ENCODE measurements at regions not wholly inside any gene's neighbourhood (a gene's known extent, or its start where the extent isn't known, plus 50 kb on each side); places are given as distances from the start of the nearest gene placed in this dataset.
"Not testable (repeated sequence)": the region's sequence is repeated elsewhere in the genome, so short reads cannot be mapped to it uniquely, and the experiment has no call there.

DNA sequence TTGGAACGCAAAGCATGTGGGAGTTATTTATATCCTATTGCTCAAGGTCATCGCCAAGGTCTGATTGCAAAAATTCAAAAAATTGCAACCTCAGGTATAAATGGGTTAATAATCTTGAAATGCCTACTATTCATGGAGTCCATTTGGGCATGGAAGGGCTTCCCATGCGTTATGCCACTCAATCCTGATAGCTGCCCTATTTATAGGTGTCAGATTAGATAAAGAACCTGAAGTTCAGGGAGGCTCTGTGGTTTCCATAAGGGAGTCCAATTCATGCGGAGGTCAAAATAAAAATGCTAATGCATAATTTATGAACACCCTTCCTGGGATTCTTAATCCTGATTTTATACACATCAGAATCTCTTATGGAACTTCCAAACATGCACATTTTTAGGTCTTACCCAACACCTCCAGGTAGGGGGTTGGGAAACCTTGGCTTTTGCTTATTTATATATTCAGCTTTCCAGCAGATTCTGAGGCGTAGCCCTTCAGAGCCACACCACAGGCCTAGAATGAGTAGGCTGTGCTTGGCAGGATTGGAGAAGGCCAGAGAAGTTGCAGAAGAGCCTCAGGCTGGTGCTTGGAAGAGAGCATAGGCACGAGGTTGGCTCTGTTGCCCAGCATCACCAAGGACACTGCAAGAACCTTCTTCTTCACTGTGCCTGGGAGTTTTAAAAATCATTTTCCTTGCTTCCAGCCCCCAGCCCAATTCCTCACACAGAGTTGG, 324.4 kb upstream of the CFAP20DC start:
- H3K4me3 ChIP-seq (ENCODE audit: low read depth, low read length): no peak overlapping the region
- DNase-seq (ENCODE audit: low read depth): no peak
- no peak for TF ChIP-seq CTCF (IDR thresholded peaks at IDR 0.05; ENCODE audit: insufficient read depth, low read depth, low read length, missing control alignments)

- TF ChIP-seq CTCF (IDR thresholded peaks at IDR 0.05; ENCODE audit: insufficient read depth, low read depth, low read length, missing control alignments): no peak
- no peak overlapping the region for H3K4me3 ChIP-seq (ENCODE audit: low read depth, low read length)
- DNase-seq (ENCODE audit: low read depth): no peak
These were observed 322.5 kb upstream of the CFAP20DC start for GRCh38 chr3:59372346-59372745.

DNA sequence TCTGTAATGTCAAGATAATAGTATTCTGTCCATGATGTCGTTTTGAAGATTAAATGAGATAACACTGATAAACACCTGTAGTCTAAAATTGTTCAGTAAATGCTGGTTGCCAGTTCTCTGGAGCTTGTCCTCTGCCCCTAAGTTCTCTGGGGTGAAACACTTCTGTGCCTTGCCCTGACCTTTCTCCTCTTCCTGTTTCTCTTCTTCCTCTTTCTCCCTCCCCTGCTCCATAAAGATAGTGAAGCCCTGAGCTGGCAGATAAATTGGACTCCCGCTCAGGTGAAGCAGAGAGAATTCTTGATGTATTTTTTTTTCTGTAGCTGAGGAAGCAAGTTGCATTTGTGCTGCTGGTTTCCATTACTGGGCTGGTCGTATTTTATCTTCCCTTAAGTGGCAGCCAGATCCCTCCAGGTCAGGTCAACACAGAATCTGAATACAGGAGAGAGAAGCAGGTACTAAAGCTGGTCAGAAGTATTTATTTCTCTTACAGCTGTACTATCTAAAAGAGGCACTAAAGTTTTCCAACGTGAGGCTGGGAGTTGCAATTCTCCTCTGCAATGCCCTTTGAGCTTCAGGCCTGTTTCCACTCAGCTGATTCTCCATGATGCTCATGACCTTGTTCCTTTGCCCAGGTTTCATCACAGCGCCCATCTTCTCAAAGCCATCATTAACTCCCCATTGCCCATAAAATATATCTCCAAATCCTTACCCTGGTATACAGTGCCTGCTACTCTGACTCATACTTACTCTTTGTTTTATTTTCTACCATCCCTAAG, 319.3 kb upstream of the CFAP20DC start:
- no peak for TF ChIP-seq CTCF (IDR thresholded peaks at IDR 0.05; ENCODE audit: insufficient read depth, low read depth, low read length, missing control alignments)
- no peak for DNase-seq (ENCODE audit: low read depth)
- no peak overlapping the region for H3K4me3 ChIP-seq (ENCODE audit: low read depth, low read length)

GRCh38 chr3:59367150-59367549, 317.3 kb upstream of the CFAP20DC start:
- no peak overlapping the region for H3K4me3 ChIP-seq (ENCODE audit: low read depth, low read length)
- DNase-seq (ENCODE audit: low read depth): no peak
- TF ChIP-seq CTCF (IDR thresholded peaks at IDR 0.05; ENCODE audit: insufficient read depth, low read depth, low read length, missing control alignments): no peak

GRCh38 chr3:59366218-59366617, 316.4 kb upstream of the CFAP20DC start:
- no peak for DNase-seq (ENCODE audit: low read depth)
- no peak overlapping the region for H3K4me3 ChIP-seq (ENCODE audit: low read depth, low read length)
- TF ChIP-seq CTCF (IDR thresholded peaks at IDR 0.05; ENCODE audit: insufficient read depth, low read depth, low read length, missing control alignments): no peak

GRCh38 chr3:59364496-59364895, 314.7 kb upstream of the CFAP20DC start:
- TF ChIP-seq CTCF (IDR thresholded peaks at IDR 0.05; ENCODE audit: insufficient read depth, low read depth, low read length, missing control alignments): no peak

GRCh38 chr3:59360312-59360711, 310.5 kb upstream of the CFAP20DC start:
- DNase-seq (ENCODE audit: low read depth); H3K4me3 ChIP-seq (ENCODE audit: low read depth, low read length): not testable (repeated sequence)

More at GRCh38 chr3:59364496-59364895, 314.7 kb upstream of the CFAP20DC start:
- H3K4me3 ChIP-seq (ENCODE audit: low read depth, low read length): no peak overlapping the region
- no peak for DNase-seq (ENCODE audit: low read depth)

All from GM12865 (cell line).